Fibroblast of skin of left quadriceps (primary cell): ENCODE measurements at regions not wholly inside any gene's neighbourhood (a gene's known extent, or its start where the extent isn't known, plus 50 kb on each side); places are given as distances from the start of the nearest gene placed in this dataset.
"Not testable (repeated sequence)": the region's sequence is repeated elsewhere in the genome, so short reads cannot be mapped to it uniquely, and the experiment has no call there.

ENCODE experiments used
- DNase-seq, 2 experiments: peaks; one replicate each; pipeline ENCODE4 v3.0.0-alpha.2; 2013; ENCODE audit warnings: low read depth in 2 of 2

DNA sequence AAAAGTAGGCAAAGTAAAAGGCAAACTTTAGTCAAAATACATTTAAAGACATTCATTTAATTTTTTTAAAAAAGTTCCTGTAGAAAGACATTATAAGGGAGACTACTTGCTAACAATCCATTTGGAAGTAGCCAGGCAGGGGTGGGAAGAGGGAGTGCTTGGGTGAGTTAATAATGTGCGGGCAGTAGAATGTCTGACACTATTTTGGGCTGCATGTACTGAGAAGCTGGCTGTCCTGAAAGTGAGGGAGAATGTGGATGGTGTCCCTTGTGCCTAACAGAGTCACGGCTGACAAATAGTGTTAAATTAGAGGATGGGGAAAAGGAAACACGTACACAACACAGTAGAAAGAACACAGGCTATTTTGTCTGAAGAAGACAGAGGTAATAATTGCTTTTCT lies 142.5 kb downstream of the LCA5 start:
- DNase-seq: no peak

DNA sequence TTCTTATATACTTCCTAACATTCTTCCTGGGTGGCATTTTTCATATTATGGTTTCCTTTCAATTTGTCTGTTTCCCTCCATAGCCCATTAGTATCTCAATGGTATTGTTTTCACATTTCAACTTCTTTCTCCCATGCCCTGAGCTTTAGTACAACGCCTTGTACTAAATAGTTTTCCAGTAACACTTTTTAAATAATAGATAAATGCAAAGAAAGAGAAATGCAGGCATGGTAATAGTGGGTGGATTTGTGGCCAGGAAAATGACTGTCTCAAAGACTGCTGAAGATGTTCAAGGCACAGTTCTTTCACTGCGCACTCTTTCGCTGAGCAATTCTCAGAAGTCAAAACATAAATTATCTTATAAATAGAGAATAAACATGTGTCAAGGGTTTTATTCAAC lies 145.1 kb downstream of the LCA5 start:
- no peak for DNase-seq

- no peak for DNase-seq
Observed at GRCh38 chr6:79391480-79391879, 145.8 kb downstream of the LCA5 start.

DNA sequence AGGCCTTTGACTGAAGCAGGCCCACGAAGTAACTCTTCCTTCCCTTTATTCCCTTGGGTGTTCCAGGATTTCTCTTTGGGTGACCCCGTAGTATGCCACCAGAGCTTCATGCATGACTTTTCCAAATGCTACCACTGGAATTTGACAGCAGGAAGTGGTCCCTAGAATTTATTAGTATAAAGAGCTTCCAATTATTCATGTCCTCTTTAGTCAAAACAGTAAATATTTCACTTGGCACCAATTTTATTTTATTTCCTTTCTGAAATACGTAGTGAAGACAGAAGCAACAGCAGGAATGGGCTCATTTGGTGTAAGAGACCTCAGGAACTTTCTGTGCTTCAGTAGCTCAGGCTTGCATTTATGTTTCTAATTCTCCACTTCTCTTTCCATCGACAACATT lies 151.3 kb downstream of the LCA5 start:
- DNase-seq: no peak

DNA sequence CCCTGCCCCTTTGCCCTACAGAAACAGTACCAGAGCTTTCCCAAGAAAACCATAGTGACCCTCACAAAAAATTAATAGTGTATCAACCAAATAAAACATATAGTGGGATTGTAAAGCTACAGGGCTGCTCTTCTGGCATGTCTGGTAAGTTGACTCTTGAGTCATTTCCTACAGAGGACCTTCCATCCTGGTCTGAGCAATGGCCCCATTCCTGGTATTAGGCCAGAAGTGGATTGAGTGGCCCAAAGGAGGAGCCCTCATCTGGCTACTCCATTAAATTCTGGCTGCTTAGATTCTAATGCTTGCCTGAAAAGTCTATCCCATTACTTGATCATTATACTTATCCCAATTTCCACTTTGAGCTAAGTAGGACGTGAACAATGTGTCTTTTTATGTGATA lies 150.9 kb upstream of the HMGN3 start:
- DNase-seq: no peak

GRCh38 chr6:79384845-79385244 lies 150.4 kb upstream of the HMGN3 start:
- DNase-seq: no peak

GRCh38 chr6:79378957-79379356 lies 144.5 kb upstream of the HMGN3 start:
- DNase-seq: no peak

- DNase-seq: no peak
Observed at GRCh38 chr6:79377888-79378348, 143.4 kb upstream of the HMGN3 start.

DNA sequence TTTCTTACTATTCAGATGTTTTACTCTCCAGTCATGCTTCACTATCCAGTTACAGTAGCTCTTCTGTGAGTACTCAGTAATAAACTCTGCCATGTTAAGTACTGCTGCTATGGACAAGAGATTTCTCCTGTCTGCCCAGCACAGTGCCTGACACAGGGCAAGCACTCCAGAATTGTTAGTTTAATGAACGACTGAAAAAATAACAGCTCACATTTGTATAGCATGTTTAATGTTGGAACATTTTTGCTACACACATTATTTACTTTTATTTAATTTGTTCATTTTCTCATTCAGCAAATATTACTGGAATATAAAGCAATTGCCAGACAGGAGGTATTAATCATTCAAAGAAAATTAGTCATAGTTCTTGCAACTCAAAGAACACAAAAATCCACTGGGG lies 142.6 kb upstream of the HMGN3 start:
- no peak for DNase-seq

- DNase-seq: no peak
Observed at GRCh38 chr6:79375635-79376337, 141.3 kb upstream of the HMGN3 start.

GRCh38 chr6:79374308-79374707 lies 139.8 kb upstream of the HMGN3 start:
- no peak for DNase-seq

GRCh38 chr6:79373880-79374279 lies 139.4 kb upstream of the HMGN3 start:
- DNase-seq: no peak

DNA sequence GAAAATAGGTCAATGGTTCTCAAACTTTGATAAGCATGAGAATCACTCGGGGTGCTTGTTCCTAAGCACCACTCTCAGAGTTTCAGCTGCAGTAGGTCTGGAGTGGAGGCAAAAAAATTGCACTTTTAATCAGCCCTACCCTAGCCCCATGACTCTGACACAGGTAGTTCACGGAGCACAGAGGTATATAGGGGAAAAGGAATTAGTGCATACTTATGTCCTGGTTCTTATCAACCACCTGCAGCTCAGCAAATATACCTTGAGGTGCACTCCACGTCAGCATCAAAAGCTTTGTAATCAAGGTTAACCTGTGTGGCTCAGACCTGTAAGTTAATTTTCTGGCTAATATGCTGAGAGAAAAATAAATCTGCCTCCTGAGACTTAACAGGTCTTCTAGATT lies 138.8 kb upstream of the HMGN3 start:
- DNase-seq: no peak

DNA sequence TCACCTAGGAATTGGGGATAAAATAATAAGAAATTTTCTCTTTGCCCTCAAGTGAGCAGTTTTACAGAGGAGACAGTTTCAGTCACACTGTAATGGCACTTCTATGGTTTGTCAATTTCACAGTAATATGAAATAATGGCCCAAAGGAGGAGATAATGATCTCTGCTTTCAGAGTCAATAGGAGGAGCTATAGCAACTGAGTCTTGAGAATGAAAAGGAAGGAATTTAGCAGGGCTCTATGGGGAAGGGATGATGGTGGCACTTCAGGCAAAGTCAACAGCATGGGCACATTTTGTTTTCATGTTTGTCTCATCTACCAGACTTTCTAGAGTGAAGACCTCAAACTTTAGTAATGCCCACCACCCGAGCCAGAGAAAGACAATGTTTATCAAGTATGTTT lies 138.3 kb upstream of the HMGN3 start:
- no peak for DNase-seq

GRCh38 chr6:79369026-79369425 lies 134.5 kb upstream of the HMGN3 start:
- DNase-seq: no peak

- DNase-seq: not testable (repeated sequence)
Observed at GRCh38 chr6:79363441-79363840, 129.0 kb upstream of the HMGN3 start.

- not testable (repeated sequence) for DNase-seq
Observed at GRCh38 chr6:79361074-79361473, 126.6 kb upstream of the HMGN3 start.

- no peak for DNase-seq
Observed at GRCh38 chr6:79353226-79353625, 118.7 kb upstream of the HMGN3 start.

DNA sequence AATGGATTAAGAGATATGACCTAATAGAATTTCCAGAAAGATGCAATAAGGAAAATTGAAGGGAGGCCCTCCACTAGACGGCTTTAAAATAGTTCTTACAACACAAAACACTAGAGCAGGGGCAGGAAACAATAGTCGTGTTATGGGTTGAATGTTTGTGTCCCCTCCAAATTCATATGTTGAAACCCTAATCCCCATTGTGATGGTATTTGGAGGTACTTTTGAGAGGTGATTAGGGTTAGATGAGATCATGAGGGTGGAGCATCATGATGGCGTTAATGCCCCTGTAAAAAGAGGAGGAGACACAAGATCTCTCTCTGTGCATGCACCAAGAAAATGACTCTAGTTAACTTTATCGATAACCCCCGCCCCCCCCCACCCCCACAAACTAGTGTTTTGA lies 104.0 kb upstream of the HMGN3 start:
- DNase-seq: no peak

- no peak for DNase-seq
Observed at GRCh38 chr6:79335133-79335674, 100.7 kb upstream of the HMGN3 start.

DNA sequence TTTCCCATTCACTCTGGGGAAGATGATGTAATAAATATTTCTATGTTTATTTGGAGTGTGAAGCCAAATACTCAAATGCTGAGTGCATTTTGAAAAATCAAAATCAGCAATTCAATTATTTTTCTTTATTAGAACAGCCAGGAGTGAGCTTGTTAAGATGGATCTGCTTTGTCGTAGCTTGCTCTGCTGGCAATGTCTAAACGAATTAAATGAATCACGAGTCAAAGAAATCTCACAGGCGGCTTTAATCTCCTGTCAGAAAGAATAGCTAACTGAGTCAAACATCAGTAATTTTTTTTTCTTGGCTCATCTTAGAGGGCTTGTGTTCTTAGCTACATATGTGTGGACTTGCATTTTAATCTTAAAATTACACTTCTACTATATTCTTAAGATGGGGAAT lies 100.2 kb upstream of the HMGN3 start:
- DNase-seq: no peak

- no peak for DNase-seq
Observed at GRCh38 chr6:79330704-79331103, 96.2 kb upstream of the HMGN3 start.

GRCh38 chr6:79313254-79313653 lies 78.8 kb upstream of the HMGN3 start:
- DNase-seq: no peak
